MM.1S (cell line): ENCODE measurements at regions not wholly inside any gene's neighbourhood (a gene's known extent, or its start where the extent isn't known, plus 50 kb on each side); places are given as distances from the start of the nearest gene placed in this dataset.
"Not testable (repeated sequence)": the region's sequence is repeated elsewhere in the genome, so short reads cannot be mapped to it uniquely, and the experiment has no call there.

Experiments used
- DNase-seq: peaks from one replicate; pipeline ENCODE4 v3.0.0-alpha.2; 2015
- H2AFZ ChIP-seq: fragments of 300-600 bp; sonication (generic); 2 replicates; pipeline ENCODE4 v1.6.0; 2016; ENCODE audit warnings: antibody characterized with exemption, low read length
- H3F3A ChIP-seq: fragments of 300-600 bp; sonication (generic); 2 replicates; pipeline ENCODE4 v1.6.1; 2016; ENCODE audit warnings: mild to moderate bottlenecking, antibody characterized with exemption, low read length, moderate library complexity, mixed read lengths; ENCODE audit not compliant: insufficient read depth
- H3K27ac ChIP-seq: fragments of 300-600 bp; sonication (generic); 2 replicates; pipeline ENCODE4 v1.5.1; 2016; ENCODE audit warnings: mild to moderate bottlenecking, low read length
- H3K27me3 ChIP-seq: fragments of 300-600 bp; sonication (generic); replicated peaks from 2 replicates; pipeline ENCODE4 v1.6.0; 2016; ENCODE audit warnings: low read length; ENCODE audit not compliant: insufficient read depth
- H3K36me3 ChIP-seq: fragments of 300-600 bp; sonication (generic); replicated peaks from 2 replicates; pipeline ENCODE4 v1.6.1; 2016; ENCODE audit warnings: mild to moderate bottlenecking, low read length, mixed read lengths; ENCODE audit not compliant: insufficient read depth
- H3K4me1 ChIP-seq: fragments of 300-600 bp; sonication (generic); 2 replicates; pipeline ENCODE4 v1.6.1; 2016; ENCODE audit warnings: low read length, mixed read lengths
- H3K4me2 ChIP-seq: fragments of 300-600 bp; sonication (generic); 2 replicates; pipeline ENCODE4 v1.6.0; 2016; ENCODE audit warnings: low read depth, low read length
- H3K4me3 ChIP-seq: fragments of 300-600 bp; sonication (generic); 2 replicates; pipeline ENCODE4 v1.5.1; 2016; ENCODE audit warnings: low read length, mixed read lengths
- H3K79me2 ChIP-seq: fragments of 300-600 bp; sonication (generic); 2 replicates; pipeline ENCODE4 v1.6.1; 2016; ENCODE audit warnings: mixed run types, low read length, mixed read lengths
- H3K9ac ChIP-seq: fragments of 300-600 bp; sonication (generic); 2 replicates; pipeline ENCODE4 v1.6.1; 2016; ENCODE audit warnings: low read length, mixed read lengths
- H3K9me2 ChIP-seq: fragments of 300-600 bp; sonication (generic); replicated peaks from 2 replicates; pipeline ENCODE4 v1.6.1; 2016; ENCODE audit warnings: mild to moderate bottlenecking, low read length, mixed read lengths; ENCODE audit not compliant: insufficient read depth
- H3K9me3 ChIP-seq: fragments of 300-600 bp; sonication (generic); replicated peaks from 2 replicates; pipeline ENCODE4 v1.6.1; 2016; ENCODE audit warnings: mild to moderate bottlenecking, low read length, mixed read lengths; ENCODE audit not compliant: insufficient read depth
- H4K20me1 ChIP-seq: fragments of 300-600 bp; sonication (generic); 2 replicates; pipeline ENCODE4 v1.6.1; 2016; ENCODE audit warnings: mild to moderate bottlenecking, low read length, moderate library complexity, mixed read lengths; ENCODE audit not compliant: insufficient read depth

DNA sequence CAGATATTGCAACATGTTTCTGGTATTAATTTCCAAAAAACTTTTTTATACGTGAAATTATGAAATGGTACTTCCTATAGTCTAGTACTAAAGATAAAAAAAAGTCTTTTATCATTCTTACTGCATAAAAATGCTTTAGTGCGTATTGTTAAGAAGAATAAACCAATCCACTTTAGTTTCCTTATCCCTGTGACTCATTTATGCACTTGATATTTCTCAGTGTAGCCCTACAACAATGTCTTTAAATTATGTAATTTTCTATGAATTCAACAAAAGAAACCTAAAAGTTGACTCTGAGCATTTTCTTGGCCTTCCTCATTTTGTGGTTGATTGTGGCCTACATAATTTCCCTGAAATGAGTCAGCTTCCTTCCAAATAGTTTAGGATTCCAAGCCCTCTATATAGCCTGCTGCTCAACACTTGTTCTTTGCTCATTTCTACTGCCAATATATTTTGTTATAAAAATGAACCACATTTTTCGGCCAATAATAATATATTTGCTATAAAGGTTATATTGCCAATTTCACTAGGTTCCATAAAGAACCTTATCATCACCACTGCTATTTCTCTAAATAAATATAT lies 961.7 kb upstream of the ADAMTS5 start:
- H3K4me2 ChIP-seq, H3K79me2 ChIP-seq, H3K9ac ChIP-seq, H3K9me2 ChIP-seq, H3K27ac ChIP-seq, H3K4me1 ChIP-seq, H3K27me3 ChIP-seq, H3K9me3 ChIP-seq, H4K20me1 ChIP-seq, H3K4me3 ChIP-seq, DNase-seq, H3K36me3 ChIP-seq, H3F3A ChIP-seq, H2AFZ ChIP-seq: not testable (repeated sequence)

DNA sequence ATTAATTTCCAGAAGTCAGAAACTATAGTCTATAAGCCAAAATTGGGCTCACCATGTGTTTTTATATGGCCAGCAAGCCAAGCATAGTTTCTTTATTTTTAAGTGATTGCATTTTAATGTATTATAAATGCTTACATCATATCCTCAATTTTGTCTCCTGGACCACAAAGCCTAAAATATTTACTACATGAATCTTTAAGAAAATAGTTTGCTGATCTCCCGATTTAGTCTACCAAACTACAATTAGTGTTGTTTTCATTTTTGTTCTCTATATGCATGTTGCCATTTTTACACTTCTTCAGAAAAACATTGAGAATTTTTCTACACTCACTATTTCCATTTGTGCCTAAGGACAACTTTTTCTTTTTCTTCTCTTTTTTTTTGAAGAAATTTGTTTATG lies 954.5 kb upstream of the ADAMTS5 start:
- H3F3A ChIP-seq, H3K36me3 ChIP-seq, H3K4me2 ChIP-seq, H3K27ac ChIP-seq, H3K9ac ChIP-seq, H3K4me1 ChIP-seq, H4K20me1 ChIP-seq, H3K27me3 ChIP-seq, H3K79me2 ChIP-seq, H2AFZ ChIP-seq, DNase-seq, H3K9me2 ChIP-seq, H3K4me3 ChIP-seq, H3K9me3 ChIP-seq: not testable (repeated sequence)

- not testable (repeated sequence) for H3K9ac ChIP-seq
Measured at GRCh38 chr21:27917966-27918365, 951.1 kb upstream of the ADAMTS5 start.

GRCh38 chr21:27916326-27916725 lies 949.4 kb upstream of the ADAMTS5 start:
- not testable (repeated sequence) for H3K9ac ChIP-seq, H3K9me3 ChIP-seq

More at GRCh38 chr21:27917966-27918365, 951.1 kb upstream of the ADAMTS5 start:
- not testable (repeated sequence) for H3K4me2 ChIP-seq, H4K20me1 ChIP-seq, H3K9me2 ChIP-seq, H3K27me3 ChIP-seq, H3K4me3 ChIP-seq, H3K36me3 ChIP-seq, H3K9me3 ChIP-seq, H3K79me2 ChIP-seq, DNase-seq, H2AFZ ChIP-seq, H3K4me1 ChIP-seq, H3F3A ChIP-seq, H3K27ac ChIP-seq

DNA sequence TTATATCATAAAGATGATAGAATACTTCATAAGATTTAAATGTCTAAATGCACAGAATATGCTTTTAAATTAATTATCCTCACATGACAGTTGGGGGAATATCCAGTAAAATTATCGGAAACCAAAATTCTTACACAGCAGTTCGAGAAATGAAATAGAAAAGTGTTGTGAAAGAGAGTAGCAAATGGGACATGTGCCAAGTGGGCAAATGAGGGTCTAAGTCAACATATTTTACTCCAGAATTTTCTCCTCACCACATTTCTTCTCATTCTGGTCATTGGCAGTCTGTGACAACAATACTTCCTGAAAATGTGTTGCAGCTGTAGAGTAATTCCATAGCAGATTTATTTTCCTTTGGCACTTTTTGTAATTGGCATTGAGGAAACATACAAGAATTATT lies 945.2 kb upstream of the ADAMTS5 start:
- DNase-seq, H3K9me2 ChIP-seq, H2AFZ ChIP-seq, H3K79me2 ChIP-seq, H3K36me3 ChIP-seq, H3K4me2 ChIP-seq, H3K9ac ChIP-seq, H3K4me3 ChIP-seq, H4K20me1 ChIP-seq, H3K27ac ChIP-seq, H3K9me3 ChIP-seq, H3K27me3 ChIP-seq, H3K4me1 ChIP-seq, H3F3A ChIP-seq: not testable (repeated sequence)

More at GRCh38 chr21:27916326-27916725, 949.4 kb upstream of the ADAMTS5 start:
- not testable (repeated sequence) for H3K36me3 ChIP-seq, H3K9me2 ChIP-seq, H3K27ac ChIP-seq, H3K4me2 ChIP-seq, H2AFZ ChIP-seq, H3K79me2 ChIP-seq, H3K27me3 ChIP-seq, H3F3A ChIP-seq, DNase-seq, H4K20me1 ChIP-seq, H3K4me1 ChIP-seq, H3K4me3 ChIP-seq

DNA sequence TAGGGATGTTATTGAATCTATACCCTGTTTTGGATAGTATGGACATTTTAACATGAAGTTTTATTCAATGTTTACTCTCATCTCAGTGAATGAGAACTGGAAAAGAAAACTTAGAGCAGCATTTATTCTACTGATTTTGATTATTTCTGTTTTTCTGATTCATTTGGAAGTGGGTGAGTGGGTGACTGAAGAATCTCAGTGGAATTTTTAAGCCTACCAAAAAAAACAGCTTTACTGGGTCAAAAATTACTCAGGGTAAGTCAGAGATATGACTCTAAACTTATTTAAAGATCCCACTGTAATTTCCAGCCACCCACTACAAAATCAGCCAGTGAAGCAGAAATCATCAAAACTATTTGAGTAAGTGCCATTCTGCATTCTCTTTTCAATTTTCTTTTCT lies 942.6 kb upstream of the ADAMTS5 start:
- H3K27ac ChIP-seq, DNase-seq, H2AFZ ChIP-seq, H3K4me1 ChIP-seq, H3K4me2 ChIP-seq, H3F3A ChIP-seq, H3K36me3 ChIP-seq, H3K79me2 ChIP-seq, H3K9ac ChIP-seq, H3K9me3 ChIP-seq, H3K4me3 ChIP-seq, H3K27me3 ChIP-seq, H3K9me2 ChIP-seq, H4K20me1 ChIP-seq: not testable (repeated sequence)

DNA sequence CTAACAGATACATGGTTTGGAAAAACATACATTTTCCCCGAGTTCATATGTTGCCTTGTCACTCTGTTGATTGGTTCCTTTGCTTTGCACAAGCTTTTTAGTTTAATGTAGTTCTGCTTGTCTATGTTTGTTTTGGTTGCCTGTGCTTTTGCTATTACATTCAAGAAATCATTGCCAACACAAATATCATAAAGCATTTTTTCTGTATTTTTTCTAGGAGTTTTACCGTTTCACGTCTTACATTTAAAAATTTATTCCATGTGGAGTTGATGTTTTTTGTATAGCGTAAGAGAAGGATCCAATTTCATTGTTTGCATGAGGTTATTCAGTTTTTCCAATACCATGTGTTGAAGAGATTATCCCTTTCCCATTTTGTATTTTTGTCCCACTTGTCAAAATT lies 941.9 kb upstream of the ADAMTS5 start:
- not testable (repeated sequence) for H3K79me2 ChIP-seq, H3K9ac ChIP-seq, H3K9me3 ChIP-seq, H3K4me2 ChIP-seq, H3K4me3 ChIP-seq, H4K20me1 ChIP-seq, H2AFZ ChIP-seq, H3K9me2 ChIP-seq, H3K4me1 ChIP-seq, H3F3A ChIP-seq, H3K36me3 ChIP-seq, DNase-seq, H3K27me3 ChIP-seq, H3K27ac ChIP-seq

GRCh38 chr21:27902904-27903303 lies 936.0 kb upstream of the ADAMTS5 start:
- not testable (repeated sequence) for H3K9me3 ChIP-seq, H3F3A ChIP-seq, H3K4me2 ChIP-seq, DNase-seq, H3K36me3 ChIP-seq, H3K9ac ChIP-seq, H3K27me3 ChIP-seq, H3K4me1 ChIP-seq, H3K4me3 ChIP-seq, H3K27ac ChIP-seq, H2AFZ ChIP-seq, H3K9me2 ChIP-seq, H4K20me1 ChIP-seq, H3K79me2 ChIP-seq
